Gastroesophageal sphincter (tissue), 4 donors: ENCODE measurements at regions not wholly inside any gene's neighbourhood (a gene's known extent, or its start where the extent isn't known, plus 50 kb on each side); places are given as distances from the start of the nearest gene placed in this dataset.

ENCODE experiments used
- ATAC-seq: fragments of 150-250 bp; one replicate; pipeline ENCODE4 v1.9.1; 2016; ENCODE audit warnings: mild to moderate bottlenecking, moderate library complexity
- H3K27ac ChIP-seq, 4 donors: fragments of 200-600 bp; sonication (generic) in 3 of 4; 1 replicate in 3 of 4; 2 replicates in 1 of 4; pipeline ENCODE4 v1.5.1; 2016 to 2019
- H3K27me3 ChIP-seq: fragments of 200-600 bp; sonication (generic); one replicate; pipeline ENCODE4 v1.5.1; 2019
- H3K36me3 ChIP-seq, 2 donors: fragments of 200-600 bp; sonication (generic); one replicate each; pipeline ENCODE4 v1.5.1; 2019; ENCODE audit warnings: control low read depth in 1 of 2
- H3K4me1 ChIP-seq, 3 donors: fragments of 200-600 bp; sonication (generic); 1 replicate in 2 of 3; 2 replicates in 1 of 3; pipeline ENCODE4 v1.5.1; 2016 to 2019; ENCODE audit warnings: control low read depth in 2 of 3
- H3K4me3 ChIP-seq, 2 donors: fragments of 200-600 bp; sonication (generic); one replicate each; pipeline ENCODE4 v1.5.1; 2019; ENCODE audit warnings: mild to moderate bottlenecking in 1 of 2, moderate library complexity in 1 of 2
- H3K9me3 ChIP-seq, 3 donors: fragments of 200-600 bp; sonication (generic); one replicate each; pipeline ENCODE4 v1.5.1; 2017 to 2019; ENCODE audit warnings: control low read depth in 2 of 3
- EP300 ChIP-seq: sonication (generic); formaldehyde crosslinking; IDR thresholded peaks from one replicate; pipeline ENCODE4 v1.6.1; 2017; ENCODE audit warnings: antibody characterized with exemption, mild to moderate bottlenecking
- POLR2A ChIP-seq, 2 donors: fragments of 450-650 bp; IDR thresholded peaks; one replicate each; pipeline ENCODE4 v1.6.1; 2017; ENCODE audit warnings: antibody characterized with exemption in 2 of 2, mild to moderate bottlenecking in 2 of 2, moderate library complexity in 1 of 2
- POLR2AphosphoS5 ChIP-seq: sonication (generic); formaldehyde crosslinking; IDR thresholded peaks from one replicate; pipeline ENCODE4 v1.6.1; 2017; ENCODE audit warnings: antibody characterized with exemption
- WGBS, 2 donors: methylation state at CpG; one replicate each; pipeline ENCODE4 v1.1.5; 2018; ENCODE audit warnings: low coverage in 1 of 2; 5-methylcytosine and 5-hydroxymethylcytosine counted together
- TF ChIP-seq, protein P1 (sequence below), 4 experiments: fragments of 200-600 bp in 2 of 4; fragments of 450-650 bp in 2 of 4; sonication (generic) in 1 of 4; IDR thresholded peaks; one replicate each; pipeline ENCODE4 v1.5.1; 2017 to 2019; ENCODE audit warnings: antibody characterized with exemption in 4 of 4, mild to moderate bottlenecking in 2 of 4, moderate library complexity in 2 of 4

DNA sequence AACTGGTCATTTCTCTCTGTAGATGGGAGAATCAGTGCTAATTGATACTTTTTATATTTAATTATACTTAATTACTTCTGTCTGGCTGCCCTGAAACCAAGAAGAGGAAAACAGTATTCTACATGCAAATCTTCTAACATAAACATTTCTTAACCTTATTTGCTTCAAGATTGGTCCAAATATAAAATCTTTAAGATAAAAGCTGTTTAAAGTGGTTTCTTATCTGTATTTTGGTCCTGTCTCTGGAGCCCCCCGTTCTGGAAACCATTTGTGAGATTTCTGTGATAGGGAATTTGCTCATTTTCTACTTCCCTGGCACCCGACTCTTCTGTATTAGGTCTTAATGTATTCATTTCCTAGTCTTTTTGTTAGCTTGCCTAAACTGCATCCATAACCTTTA is 168.6 kb downstream of the RNF144B start:
- TF ChIP-seq POLR2A (IDR thresholded peaks at IDR 0.05) (no peak), POLR2AphosphoS5 (no peak), EP300 (no peak)
- TF ChIP-seq, protein P1, sequence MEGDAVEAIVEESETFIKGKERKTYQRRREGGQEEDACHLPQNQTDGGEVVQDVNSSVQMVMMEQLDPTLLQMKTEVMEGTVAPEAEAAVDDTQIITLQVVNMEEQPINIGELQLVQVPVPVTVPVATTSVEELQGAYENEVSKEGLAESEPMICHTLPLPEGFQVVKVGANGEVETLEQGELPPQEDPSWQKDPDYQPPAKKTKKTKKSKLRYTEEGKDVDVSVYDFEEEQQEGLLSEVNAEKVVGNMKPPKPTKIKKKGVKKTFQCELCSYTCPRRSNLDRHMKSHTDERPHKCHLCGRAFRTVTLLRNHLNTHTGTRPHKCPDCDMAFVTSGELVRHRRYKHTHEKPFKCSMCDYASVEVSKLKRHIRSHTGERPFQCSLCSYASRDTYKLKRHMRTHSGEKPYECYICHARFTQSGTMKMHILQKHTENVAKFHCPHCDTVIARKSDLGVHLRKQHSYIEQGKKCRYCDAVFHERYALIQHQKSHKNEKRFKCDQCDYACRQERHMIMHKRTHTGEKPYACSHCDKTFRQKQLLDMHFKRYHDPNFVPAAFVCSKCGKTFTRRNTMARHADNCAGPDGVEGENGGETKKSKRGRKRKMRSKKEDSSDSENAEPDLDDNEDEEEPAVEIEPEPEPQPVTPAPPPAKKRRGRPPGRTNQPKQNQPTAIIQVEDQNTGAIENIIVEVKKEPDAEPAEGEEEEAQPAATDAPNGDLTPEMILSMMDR (IDR thresholded peaks at IDR 0.05): no peak
- 39 to 83% methylated on average over 2 of the region's 2 CpGs for WGBS, 2 donors
- H3K4me1 ChIP-seq: no peaks in the 10 kb centered on the region
- H3K36me3 ChIP-seq: no peaks in the 10 kb centered on the region
- no peak overlapping the region for H3K4me3 ChIP-seq
- H3K27me3 ChIP-seq: no peaks in the 10 kb centered on the region
- H3K9me3 ChIP-seq: no peaks in the 10 kb centered on the region
- no peak for ATAC-seq
- no peak overlapping the region for H3K27ac ChIP-seq

GRCh38 chr6:18561037-18561750 is 174.0 kb downstream of the RNF144B start:
- Histone ChIP-seq H3K4me3 (no peak overlapping the region), H3K4me1 (no peaks in the 10 kb centered on the region), H3K36me3 (no peaks in the 10 kb centered on the region), H3K27ac (no peak overlapping the region), H3K27me3 (no peaks in the 10 kb centered on the region), H3K9me3 (no peaks in the 10 kb centered on the region)
- TF ChIP-seq EP300 (no peak), POLR2AphosphoS5 (no peak), POLR2A (IDR thresholded peaks at IDR 0.05) (no peak)
- TF ChIP-seq, protein P1 (IDR thresholded peaks at IDR 0.05): no peak
- 50 to 61% methylated on average over 5 of the region's 5 CpGs for WGBS, 2 donors
- ATAC-seq: no peak

DNA sequence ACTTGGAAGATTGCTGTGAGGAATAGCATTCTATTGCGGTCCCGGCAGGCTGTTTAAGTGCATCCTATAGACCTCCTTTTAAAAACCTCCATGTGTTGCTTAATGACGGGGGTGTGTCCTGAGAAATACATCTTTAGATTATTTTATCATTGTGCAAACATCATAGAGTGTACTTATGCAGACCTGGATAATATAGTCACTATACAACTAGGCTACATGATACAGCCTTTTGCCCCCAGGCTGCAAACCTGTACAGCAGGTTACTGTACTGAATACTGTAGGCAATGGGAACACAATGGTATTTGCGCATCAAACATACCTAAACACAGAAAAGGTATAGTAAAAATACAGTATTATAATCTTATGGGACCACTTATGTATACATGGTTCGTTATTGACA is 175.6 kb downstream of the RNF144B start:
- WGBS, 2 donors: 91 to 94% methylated on average over 5 of the region's 5 CpGs
- H3K4me1 ChIP-seq: no peaks in the 10 kb centered on the region
- ATAC-seq: no peak
- TF ChIP-seq, protein P1 (IDR thresholded peaks at IDR 0.05): no peak
- TF ChIP-seq POLR2AphosphoS5: no peak
- no peak for TF ChIP-seq EP300
- no peak for TF ChIP-seq POLR2A (IDR thresholded peaks at IDR 0.05)
- H3K9me3 ChIP-seq: peaks cover 0 to 4% (median 0%) of the 10 kb centered on the region in 3 donors
- H3K27ac ChIP-seq: no peak overlapping the region
- H3K36me3 ChIP-seq: no peaks in the 10 kb centered on the region
- H3K4me3 ChIP-seq: no peak overlapping the region
- H3K27me3 ChIP-seq: no peaks in the 10 kb centered on the region

- Histone ChIP-seq H3K27ac (no peak overlapping the region), H3K4me3 (no peak overlapping the region), H3K36me3 (no peaks in the 10 kb centered on the region), H3K4me1 (no peaks in the 10 kb centered on the region), H3K27me3 (peaks cover 7% of the 10 kb centered on the region), H3K9me3 (peaks cover 0 to 4% (median 0%) of the 10 kb centered on the region in 3 donors)
- no peak for ATAC-seq
- TF ChIP-seq POLR2A (IDR thresholded peaks at IDR 0.05) (no peak), EP300 (no peak), POLR2AphosphoS5 (no peak)
- TF ChIP-seq, protein P1 (IDR thresholded peaks at IDR 0.05): no peak
- WGBS, 2 donors: 92 to 97% methylated on average over 2 to 3 of the region's 3 CpGs
Observed at GRCh38 chr6:18564775-18565174, 177.6 kb downstream of the RNF144B start.

DNA sequence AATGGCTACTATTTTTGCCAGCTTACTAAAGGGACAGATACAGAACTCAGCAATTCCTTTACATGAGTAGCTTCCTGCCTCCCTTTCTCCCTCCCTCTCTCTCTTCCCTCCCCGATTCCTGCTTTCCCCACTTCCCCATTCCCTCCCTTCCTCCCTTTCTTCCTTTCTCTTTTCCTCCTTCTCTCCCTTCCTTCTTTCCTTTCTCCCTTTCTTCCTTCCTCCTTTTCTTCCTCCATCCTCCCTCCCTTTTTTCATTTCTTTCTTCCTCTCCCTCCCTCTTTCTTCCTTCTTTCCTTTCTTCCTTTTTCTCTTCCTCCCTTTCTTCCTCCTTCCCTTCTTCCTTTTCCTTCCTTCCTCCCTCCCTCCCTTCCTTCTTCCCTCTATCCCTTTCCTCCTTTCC is 178.1 kb downstream of the RNF144B start:
- Histone ChIP-seq H3K36me3 (no peaks in the 10 kb centered on the region), H3K27me3 (peaks cover 7% of the 10 kb centered on the region), H3K4me1 (no peaks in the 10 kb centered on the region), H3K9me3 (peaks cover 0 to 4% (median 0%) of the 10 kb centered on the region in 3 donors), H3K4me3 (no peak overlapping the region), H3K27ac (no peak overlapping the region)
- no peak for TF ChIP-seq POLR2AphosphoS5
- no peak for TF ChIP-seq POLR2A (IDR thresholded peaks at IDR 0.05)
- no peak for TF ChIP-seq EP300
- TF ChIP-seq, protein P1 (IDR thresholded peaks at IDR 0.05): no peak
- 67 to 82% methylated on average over 1 of the region's 1 CpG for WGBS, 2 donors
- ATAC-seq: no peak
